T-helper 2 cell (primary cell): ENCODE measurements at regions not wholly inside any gene's neighbourhood (a gene's known extent, or its start where the extent isn't known, plus 50 kb on each side); places are given as distances from the start of the nearest gene placed in this dataset.

ENCODE experiments used
- DNase-seq, 5 experiments: peaks; one replicate each; pipeline versions ENCODE4 v3.0.0 to v3.0.0-alpha.2; 2012 to 2022

DNA sequence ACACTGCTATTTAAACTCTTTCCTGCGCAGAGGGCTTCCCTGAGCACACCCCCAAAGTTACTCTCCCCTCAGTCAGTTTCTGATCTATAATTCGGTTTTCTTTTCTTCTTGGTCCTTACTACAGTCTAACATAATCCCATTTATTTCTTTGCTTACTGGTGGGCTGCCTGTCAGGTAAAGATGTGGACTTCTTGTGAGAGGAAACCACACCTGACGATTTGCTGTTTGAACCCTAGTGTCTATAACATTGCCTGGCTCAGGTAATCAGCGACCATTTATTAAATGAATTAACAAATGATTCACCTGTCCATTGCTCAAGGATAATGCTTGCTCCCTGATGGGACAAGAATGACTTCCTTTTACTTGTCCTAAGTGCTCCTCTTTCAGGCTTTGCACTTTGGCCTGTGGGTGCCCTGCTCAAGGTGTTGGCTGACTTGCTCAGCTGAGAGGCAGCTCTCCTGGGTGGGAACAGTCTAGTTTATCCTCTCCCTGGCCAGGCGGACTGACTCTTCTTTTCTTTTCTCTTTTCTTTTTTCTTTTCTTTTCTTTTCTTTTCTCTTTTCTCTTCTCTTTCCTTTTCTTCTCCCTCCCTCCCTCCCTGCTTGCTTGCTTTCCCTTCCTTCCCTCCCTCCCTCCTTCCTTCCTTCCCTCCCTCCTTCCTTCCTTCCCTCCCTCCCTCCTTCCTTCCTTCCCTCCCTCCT, 233.1 kb downstream of the BCAS1 start:
- no peak for DNase-seq

DNA sequence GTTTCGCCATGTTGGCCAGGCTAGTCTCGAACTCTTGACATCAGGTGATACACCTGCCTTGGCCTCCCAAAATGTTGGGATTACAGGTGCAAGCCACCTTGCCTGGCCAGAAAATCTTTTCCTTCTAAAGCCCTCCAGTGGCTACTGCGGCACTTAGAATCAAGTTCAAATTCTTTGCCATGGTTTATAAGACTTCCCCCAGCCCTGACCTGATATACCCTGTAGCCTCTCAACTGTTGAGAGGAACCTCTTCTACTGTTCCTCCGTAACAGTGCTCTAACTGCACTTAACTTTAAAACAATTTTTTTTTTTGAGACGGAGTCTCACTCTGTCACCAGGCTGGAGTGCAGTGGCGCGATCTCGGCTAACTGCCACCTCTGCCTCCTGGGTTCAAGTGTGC, 235.6 kb downstream of the BCAS1 start:
- no peak for DNase-seq

DNA sequence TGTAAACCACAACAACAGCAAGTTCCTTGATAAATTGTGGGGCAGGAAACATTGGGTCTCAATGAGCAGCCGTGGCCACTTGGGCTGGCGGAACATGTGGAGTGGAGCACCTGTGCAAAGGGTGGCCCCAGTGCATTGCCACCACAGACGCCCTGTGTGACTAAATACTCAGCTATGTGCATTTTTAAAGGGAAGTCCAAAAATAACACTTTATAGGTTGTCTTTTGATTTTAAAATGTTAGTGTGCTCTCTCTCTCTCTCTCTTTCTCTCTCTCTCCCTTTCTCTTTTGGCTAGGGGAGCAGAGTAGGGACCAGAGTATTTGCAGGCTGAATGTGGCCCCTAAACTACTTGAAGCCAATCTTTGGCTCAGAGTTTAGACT, 236.3 kb downstream of the BCAS1 start:
- peak in 1 of 5 experiments; percentile 28 for DNase-seq

DNA sequence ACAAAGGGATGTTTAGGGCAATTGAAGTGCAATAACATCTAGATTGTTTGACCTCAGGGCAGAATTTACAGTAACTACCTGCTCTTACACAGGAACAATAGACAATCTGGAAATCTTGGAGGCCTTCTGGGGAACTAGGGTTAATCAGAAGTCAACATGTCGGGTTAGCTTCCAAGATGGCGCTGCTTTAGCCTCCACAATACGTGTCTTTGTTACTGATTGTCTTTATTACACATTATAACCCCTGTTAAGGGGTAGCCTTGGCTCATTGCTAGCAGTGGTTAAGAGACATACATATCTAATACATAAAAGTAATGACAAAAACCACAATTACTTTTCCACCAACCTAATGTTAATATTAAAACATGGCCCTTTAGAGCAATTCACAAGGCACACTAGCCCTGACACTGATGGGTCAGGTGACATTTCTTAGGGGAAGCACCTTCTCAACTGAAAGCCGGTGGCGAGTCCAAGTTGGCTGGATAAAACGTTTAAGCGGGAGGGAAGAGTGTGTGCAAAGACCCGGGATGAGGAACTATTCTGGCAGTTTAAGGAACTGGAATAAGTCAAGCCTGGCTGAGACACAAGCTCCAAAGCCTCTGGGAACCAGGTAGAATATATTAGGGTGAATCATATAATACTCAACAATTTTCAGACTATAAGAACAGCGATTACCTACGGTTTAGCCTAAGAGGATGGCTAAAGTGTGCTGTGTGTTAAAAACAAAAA, 236.9 kb downstream of the BCAS1 start:
- DNase-seq: no peak

DNA sequence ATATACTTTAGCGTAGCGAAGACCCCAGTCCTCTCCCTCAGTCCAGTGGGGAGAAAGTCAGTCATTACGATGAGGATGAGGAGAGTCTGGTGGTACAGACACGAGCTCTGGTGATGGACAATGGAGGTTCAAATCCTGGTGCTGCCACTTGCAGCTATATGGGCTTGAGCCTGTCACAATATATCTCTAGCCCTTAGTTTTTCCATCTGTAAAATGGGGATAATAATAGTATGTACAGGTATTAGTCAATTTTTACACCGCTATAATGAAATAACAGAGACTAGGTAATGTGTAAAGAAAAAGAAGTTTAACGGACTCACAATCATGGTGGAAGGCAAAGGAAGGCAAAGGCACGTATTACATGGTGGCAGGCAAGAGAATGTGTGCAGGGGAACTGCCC, 237.9 kb downstream of the BCAS1 start:
- no peak for DNase-seq

DNA sequence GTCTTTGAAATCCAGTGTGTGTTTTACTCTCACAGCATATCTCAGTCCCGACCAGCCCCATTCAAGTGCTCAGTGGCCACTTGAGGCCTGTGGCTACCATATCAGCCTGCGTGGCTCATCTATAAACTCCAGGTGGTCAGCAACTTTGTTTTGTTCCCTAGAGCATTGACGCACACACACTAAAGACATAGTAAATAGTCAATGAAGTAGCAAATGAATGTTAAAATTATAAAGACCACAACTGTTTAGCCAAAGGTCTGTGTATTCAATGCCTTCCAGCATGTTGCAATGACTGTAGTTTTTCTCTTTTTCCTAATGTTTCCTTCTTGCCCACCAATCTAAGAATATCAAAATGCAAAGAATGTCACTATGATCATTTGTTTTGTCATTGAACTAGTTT, 238.2 kb upstream of the ZNF217 start:
- no peak for DNase-seq

DNA sequence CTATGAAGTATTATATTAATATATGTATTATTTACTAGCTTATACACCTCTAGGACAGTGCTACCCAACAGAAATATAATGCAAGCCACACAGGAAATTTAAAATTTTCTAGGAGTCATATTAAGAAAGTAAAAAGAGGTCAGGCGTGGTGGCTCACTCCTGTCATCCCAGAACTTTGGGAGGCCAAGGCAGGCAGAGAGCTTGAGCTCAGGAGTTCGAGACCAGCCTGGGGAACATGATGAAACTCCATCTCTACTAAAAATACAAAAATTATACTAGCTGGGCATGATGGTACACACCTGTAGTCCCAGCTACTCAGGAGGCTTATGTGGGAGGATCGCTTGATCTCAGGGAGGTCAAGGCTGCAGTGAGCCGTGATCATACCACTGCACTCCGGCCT, 237.6 kb upstream of the ZNF217 start:
- no peak for DNase-seq

DNA sequence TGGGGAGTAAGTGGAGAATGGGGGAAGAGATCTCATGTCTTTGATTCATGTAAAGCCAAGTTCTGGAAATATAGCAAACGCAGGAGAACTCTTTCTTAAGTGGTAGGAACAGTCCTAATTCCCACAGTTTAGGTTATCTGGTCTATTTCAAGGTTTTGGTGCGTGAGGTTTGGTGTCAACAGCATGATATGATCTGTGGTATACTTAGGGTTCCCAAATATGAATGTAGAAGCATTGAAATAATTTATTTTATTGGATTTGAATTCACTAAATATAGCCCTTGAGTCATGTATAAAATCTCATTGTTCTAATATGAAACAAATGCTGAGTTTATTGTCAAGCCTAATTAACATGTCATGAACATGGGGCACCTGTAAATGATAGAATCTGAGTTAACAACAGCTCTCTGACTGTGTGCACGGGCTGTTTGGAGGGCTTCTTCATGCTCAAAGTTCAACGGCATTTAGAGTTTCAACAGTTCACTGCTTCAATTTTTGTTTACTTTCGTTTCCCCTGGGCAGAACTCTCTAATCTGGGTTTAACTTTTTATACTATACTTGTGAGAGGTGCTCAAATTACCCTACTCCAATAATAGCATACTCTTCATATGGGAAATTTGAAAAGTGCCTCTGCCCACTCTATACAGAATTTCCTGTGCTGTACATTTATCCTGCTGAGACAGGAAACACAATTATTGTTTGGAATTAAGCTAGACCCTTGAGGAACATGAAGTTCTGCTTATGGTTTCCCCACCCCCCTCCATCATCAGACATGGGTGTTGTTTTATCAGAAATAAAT, 236.3 kb upstream of the ZNF217 start:
- DNase-seq: peak in 1 of 5 experiments; percentile 60

DNA sequence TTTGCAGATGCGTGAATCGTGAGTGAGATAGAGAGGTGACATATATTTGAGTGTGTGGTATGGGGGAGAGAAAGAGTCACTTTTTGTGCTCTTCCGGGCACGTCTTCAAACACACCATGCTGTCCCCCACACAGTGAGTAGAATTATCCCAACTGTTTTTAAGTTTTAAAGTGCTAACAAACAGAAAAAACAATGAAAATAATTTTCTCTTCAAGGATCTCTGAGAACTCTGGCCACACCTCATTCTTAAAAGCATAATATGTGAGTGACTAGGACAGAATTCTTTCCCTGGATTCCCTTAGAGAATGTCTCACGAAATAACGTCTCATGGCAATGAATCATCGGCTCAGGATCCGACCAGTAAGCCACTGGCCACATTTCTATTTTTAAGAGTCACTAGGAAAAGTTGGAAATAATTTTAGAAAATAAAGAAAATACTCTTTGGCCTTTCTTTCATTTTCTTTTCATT, 235.7 kb upstream of the ZNF217 start:
- peak in 1 of 5 experiments; percentile 53 for DNase-seq

DNA sequence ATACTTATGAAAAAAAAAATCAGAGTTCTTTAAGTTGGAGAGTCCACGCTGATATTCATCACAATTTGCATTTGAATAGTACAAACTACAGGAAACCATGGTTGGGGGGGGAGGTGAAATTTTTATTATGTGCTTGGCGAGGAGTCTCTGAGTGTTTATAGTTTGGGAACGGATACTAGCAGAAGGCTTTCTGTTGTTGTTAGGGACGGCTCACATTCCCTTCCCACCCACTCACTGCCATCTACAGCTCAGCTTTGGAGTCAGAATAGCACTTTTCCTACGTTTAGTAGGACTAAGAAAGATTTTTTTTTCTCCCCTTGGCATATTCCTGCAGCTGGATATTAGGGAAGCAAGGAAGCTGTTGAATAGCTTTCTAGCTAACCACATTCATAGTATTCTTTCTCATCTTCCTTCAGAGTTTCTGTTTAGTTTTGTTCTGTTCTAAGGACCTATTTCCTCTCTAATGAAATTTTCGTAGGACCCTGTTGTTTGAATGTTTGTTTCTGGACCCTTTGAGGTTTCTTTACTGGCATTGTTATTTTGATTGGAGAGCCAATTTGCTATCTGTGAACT, 235.1 kb upstream of the ZNF217 start:
- peak in 1 of 5 experiments; percentile 46 for DNase-seq

DNA sequence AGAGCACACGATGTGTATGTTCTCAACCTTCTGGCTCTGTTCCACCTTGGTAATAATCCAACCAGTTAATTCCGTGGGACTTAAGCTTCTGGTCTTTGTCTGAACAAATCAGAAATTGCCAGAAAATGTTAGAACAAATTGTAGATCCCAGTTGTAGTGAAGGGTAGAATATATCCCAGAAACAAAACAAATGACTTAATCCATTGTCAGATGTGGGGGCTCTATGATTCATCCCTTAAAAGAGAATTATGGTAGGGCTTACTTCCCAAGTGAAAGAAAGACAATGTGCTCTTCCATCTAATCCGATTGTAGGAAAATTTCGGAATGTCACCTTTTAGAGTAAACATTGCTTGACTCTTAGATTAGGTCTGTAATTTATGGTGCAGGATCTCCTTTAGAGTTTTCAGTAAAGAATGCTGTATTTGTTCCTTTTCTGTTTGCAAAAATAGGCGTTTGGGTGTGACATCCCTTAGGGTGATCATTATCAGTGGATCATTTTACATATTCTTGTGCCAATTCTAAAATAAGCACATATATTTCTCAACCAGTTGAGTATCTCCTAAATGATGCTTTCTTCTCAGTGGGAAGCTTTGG, 234.5 kb upstream of the ZNF217 start:
- no peak for DNase-seq

DNA sequence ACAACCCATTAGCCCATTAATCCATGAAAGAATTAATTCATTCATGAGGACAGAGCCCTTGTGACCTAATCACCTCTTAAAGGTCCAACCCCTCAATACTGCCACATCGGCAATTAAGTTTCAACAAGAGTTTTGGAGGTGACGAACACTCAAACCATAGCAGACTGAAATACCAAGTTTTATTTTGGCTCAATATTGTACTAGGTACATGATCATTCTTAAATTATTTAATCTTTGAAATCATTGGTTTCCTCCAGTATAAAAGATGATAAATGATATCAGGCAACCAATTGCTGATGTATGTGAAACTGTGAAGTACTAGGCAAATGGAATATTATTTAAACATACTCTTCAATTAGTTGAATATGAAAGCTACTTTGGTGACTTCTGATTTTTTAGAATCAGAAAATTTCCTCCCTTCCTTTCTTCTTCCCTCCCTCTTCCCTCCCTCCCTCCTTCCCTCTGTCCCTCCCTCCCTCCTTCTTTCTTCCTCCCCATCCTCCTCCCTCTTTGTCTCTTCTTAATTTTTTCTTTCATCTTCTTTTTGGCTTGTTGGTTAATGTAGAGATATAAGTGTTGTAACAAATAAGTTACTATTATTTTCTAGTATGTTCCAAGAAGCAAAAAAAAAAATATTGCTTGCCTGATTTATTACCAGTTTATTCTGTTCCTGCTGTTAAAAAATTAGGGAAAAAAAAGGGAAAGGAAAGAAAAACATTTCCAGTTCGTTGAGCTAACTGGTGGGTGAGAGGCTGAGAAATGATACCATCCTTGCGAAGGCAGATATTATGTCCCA, 233.9 kb upstream of the ZNF217 start:
- DNase-seq: no peak

DNA sequence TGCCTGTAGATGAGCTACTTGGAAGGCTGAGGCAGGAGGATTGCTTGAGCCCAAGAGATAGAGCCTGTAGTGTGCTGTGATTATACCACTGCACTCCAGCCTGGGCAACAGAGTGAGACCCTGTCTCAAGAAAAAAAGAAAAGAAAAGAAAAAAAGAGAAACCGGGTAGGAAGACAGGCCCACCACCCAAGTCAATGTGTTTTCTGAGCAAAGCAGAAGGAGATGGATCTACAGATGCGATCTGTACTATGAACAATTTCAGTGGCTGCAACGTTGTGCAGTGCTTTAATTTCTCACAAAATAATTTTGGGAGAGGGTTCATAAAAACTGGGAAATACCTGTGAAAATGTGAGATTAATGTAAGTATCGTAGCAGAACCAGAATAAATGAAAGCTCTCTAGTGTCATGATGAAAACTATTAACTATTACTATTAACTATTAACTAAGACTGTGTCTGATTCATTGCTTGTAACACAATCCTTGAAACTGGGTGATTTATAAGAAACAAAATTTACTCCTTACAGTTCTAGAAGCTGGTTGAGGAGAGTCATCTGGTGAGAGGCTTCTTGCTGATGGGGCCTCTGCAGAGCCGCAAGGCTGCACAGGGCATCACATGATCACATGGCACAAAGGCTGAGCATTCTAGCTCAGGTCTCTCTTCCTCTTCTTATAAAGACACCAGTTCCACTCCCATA, 233.1 kb upstream of the ZNF217 start:
- peak in 1 of 5 experiments; percentile 51 for DNase-seq

DNA sequence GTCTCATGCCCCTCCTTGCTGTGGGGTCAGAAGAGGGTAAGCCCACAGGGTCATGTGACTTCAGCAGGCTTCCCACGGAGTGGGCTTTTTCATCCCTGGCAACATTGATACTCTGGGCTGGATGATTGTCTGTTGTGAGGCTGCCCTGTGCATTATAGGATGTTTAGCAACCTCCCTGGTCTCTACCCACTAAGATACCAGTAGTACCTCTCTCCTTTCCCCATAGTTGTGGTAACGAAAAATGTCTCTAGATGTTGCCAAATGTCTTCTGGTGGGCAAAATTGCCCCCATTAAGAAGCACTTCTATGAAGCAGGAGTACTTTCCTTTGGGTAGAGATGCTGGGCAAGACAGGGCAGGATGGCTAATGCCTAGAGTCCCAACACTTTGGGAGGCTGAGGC, 232.5 kb upstream of the ZNF217 start:
- DNase-seq: no peak

DNA sequence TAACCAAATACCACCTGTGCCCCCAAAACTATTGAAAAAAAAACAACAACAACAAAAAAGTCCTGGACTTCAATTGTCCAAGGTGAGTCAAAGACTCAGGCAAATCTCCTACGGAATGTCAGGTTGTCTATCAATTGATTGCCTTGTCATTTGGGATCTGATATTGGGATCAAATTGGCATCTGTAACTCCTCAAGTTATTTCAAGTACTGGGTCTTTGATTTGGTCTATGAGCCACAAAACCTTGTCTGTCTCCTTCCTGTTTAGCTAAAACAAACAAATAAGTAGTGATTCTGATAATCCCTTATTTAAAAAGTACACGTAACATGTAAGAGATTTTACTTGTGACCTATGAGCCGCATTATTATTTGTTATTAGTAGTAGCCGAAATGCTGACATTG, 231.6 kb upstream of the ZNF217 start:
- DNase-seq: no peak

DNA sequence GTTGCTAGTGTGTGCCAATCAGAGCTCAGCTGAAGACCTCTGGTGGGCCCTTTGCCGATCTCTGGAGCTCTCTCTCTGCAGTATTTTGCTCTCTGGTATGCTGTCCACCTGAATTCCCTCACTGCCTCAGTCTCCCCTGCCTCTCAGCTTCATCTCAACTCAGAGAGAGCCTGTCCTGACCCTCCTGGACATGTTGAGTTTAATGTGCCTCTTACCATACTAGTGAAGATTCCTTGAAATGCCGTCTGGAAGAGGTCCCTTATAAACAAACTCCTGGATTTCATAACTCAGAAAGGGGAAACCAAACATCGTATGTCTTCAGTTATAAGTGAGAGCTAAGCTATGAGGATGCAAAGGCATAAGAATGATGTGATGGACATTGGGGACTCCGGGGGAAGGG, 231.1 kb upstream of the ZNF217 start:
- no peak for DNase-seq

DNA sequence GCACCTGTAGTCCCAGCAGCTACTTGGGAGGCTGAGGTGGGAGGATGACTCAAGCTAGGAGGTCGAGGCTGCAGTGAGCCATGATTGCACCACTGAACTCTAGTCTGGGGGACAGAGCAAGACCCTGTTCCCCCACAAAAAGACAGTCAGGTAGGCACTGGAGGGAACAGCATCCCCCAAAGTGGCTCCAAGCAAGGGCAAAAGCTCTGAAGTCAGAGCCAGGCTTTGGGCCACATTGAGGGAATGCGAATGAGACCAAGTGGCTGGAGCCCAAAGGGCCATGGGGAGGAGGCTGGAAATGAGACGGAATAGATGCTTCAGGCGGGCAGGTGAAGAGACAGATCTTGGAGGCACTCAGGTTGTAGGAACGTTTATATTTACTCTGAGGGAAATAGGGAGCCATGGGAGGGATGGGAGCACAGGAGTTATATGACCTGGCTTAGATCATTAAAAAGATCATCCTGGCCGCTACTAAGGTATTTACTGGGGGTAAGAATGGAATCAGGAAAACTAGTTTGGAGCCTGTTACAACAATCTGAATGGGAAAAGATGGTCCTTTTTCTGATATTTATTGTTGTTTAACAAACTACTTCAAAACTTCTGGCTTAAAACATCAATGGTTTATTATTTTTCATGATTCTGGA, 229.6 kb upstream of the ZNF217 start:
- no peak for DNase-seq

DNA sequence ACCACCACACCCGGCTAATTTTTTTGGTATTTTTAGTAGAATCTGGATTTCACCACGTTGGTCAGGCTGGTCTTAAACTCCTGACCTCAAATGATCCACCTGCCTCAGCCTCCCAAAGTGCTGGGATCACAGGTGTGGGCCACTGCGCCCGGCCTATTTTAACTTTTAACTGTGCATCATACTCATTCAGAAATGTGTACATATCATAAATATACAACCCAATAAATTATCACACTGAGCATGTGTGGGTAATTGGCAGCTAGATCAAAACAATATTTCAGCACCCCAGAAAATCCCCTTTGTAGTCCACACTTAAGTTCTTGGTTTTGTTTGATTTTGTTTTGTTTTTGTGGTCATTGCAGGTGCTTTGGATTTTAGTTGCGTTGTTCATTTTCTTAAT, 228.9 kb upstream of the ZNF217 start:
- DNase-seq: no peak

DNA sequence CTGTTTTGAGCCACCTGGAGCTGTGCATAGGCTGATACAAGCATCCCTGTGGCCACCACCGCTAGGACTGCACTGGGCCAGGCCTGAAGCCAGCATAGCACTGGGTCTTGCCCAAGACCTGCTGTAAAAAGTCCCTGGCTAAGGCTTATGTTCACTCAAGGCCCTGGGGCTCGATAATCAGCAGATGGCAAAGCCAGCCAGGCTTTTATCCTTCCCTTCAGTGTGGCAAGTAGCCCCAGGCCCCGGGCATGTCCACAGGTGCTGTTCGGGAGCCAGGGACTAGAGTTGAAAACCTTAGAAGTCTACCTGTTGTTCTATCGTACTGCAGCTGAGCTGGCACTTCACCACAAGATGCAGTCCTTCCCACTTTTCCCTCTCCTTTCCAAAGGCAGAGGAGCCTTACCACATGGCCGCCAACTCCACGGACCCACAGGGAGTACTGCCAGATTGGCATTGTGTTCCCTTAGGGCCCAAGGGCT, 226.4 kb upstream of the ZNF217 start:
- DNase-seq: no peak

DNA sequence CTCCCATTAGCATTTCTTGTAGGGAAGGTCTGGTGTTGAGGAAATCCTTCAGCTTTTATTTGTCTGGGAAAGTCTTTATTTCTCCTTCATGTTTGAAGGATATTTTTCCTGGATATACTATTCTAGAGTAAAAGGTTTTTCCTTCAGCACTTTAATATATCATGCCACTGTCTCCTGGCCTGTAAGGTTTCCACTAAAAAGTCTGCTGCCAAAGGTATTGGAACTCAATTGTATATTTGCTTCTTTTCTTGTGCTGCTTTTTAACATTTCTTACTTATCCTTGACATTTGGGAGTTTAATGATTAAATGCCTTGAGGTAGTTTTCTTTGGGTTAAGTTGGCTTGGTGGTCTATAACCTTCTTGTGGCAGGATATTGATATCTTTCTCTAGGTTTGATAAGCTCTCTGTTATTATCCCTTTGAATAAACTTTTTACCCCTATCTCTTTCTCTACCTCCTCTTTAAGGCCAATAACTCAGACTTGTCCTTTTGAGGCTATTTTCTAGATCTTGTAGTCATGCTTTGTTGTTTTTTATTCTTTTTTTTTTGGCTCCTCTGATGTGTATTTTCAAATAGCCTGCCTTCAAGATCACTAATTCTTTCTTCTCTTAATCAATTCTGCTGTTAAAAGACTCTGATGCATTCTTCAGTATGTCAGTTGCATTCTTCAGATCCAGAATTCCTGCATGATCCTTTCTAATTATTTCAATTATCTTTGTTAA, 225.0 kb upstream of the ZNF217 start:
- no peak for DNase-seq
